ENCODE measurements at regions not wholly inside any gene's neighbourhood (a gene's known extent, or its start where the extent isn't known, plus 50 kb on each side); places are given as distances from the start of the nearest gene placed in this dataset.

DNA sequence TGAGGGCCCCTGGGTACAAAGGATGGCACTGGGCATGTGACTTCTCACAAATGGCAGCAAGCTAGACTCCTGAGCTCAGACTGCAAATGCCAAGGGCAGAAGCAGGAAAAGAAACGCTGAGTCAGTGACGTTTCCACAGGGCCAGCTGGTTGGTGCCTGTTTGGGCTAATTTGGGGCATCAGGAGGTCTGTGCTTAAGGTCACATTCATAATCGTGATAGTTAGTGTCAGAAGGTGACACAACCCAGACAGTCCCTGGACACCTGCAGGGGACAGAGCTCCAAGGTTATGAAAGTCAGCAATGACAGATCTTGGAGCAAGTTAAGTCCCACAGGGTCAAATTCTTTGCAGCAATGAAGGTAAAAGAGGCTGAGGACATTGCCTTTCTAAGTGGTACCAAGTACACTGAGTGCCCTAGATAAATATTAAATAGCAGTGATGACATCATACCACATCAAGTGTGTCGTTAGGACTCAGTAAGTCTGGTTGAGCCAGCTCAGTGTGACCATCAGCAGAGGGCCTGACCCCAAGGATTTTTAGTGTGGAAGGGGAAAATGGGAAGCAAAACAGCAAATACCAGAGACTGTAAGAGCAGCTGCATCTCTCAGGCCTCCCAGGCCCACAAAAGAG, 556.9 kb upstream of the CFAP20DC start:
- 48 to 64% (median 56%) methylated on average over 4 of the region's 4 CpGs for WGBS, 3 donors
- H3K4me3 ChIP-seq (ENCODE audit: low read depth in 1 of 3, low read length in 3 of 3) = no peak overlapping the region
- FAIRE-seq (no peak), DNase-seq (no peak)
- no peaks in the 10 kb centered on the region for H3K36me3 ChIP-seq (ENCODE audit: control insufficient read depth in 3 of 3, insufficient read depth in 2 of 3, low read depth in 1 of 3, low read length in 3 of 3)
- no peaks in the 10 kb centered on the region for H3K27me3 ChIP-seq (ENCODE audit: control insufficient read depth in 3 of 3, insufficient read depth in 3 of 3, low read length in 3 of 3)
- H3K9me3 ChIP-seq (ENCODE audit: control insufficient read depth in 2 of 2, insufficient read depth in 1 of 2, low read depth in 1 of 2, low read length in 1 of 2) = no peaks in the 10 kb centered on the region
- H3K27ac ChIP-seq (ENCODE audit: low read depth in 1 of 3, low read length in 2 of 3) = no peak overlapping the region
- H3K4me1 ChIP-seq (ENCODE audit: control insufficient read depth in 3 of 3, insufficient read depth in 2 of 3, low read depth in 1 of 3, low read length in 2 of 3) = no peaks in the 10 kb centered on the region

DNA sequence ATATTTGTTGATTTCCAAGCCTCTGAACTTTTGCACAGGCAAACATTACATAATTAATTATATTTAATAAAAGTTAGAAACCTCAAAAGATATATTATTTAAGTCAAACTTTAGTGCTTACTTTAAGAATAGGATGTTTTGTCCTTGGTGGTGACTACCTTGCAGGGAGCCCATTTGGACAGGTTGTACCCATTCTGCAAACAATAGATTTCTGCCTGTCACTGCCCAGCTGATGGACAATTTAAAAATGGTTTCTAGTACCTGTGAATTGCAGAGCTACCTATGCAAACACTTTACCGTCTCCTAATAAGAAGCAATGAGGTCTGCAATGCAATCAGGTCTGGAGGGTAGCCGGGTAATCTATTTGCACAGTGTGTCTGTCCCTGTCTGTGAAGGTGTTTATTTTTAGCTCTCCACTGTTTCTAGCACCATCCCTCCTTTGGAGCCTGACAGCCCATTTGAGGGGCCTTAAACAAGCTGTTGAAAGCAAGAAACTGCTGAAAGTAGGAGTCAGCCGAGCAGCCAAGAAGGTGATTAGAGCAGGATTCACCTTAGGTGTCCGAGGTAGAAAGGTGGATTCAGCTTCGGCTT, 556.2 kb upstream of the CFAP20DC start:
- 93 to 96% (median 93%) methylated on average over 5 of the region's 5 CpGs for WGBS, 3 donors
- no peak for DNase-seq
- no peaks in the 10 kb centered on the region for H3K4me1 ChIP-seq (ENCODE audit: control insufficient read depth in 3 of 3, insufficient read depth in 2 of 3, low read depth in 1 of 3, low read length in 2 of 3)
- H3K36me3 ChIP-seq (ENCODE audit: control insufficient read depth in 3 of 3, insufficient read depth in 2 of 3, low read depth in 1 of 3, low read length in 3 of 3) = no peaks in the 10 kb centered on the region
- FAIRE-seq = no peak
- H3K27ac ChIP-seq (ENCODE audit: low read depth in 1 of 3, low read length in 2 of 3) = no peak overlapping the region
- no peaks in the 10 kb centered on the region for H3K27me3 ChIP-seq (ENCODE audit: control insufficient read depth in 3 of 3, insufficient read depth in 3 of 3, low read length in 3 of 3)
- no peaks in the 10 kb centered on the region for H3K9me3 ChIP-seq (ENCODE audit: control insufficient read depth in 2 of 2, insufficient read depth in 1 of 2, low read depth in 1 of 2, low read length in 1 of 2)
- H3K4me3 ChIP-seq (ENCODE audit: low read depth in 1 of 3, low read length in 3 of 3) = no peak overlapping the region

DNA sequence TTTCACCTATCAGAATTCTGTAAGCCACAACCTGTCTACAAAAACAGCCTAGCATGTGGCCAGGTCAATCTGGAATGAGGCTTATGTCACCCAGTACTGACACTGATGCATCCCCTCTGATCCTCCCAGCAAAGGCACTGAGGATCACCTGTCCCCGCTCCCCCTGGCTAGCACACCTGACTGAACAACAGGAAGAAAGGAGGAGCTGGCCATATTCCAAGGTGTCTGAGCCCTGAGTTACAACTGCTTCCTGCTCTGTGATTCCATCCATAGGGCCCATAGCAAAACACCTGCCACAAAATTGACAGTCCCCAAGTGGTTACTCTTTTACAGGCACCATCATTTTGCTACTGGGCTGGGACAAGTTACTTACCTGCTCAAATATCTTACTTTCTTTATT, 555.5 kb upstream of the CFAP20DC start:
- no peaks in the 10 kb centered on the region for H3K9me3 ChIP-seq (ENCODE audit: control insufficient read depth in 2 of 2, insufficient read depth in 1 of 2, low read depth in 1 of 2, low read length in 1 of 2)
- H3K36me3 ChIP-seq (ENCODE audit: control insufficient read depth in 3 of 3, insufficient read depth in 2 of 3, low read depth in 1 of 3, low read length in 3 of 3) = no peaks in the 10 kb centered on the region
- H3K27ac ChIP-seq (ENCODE audit: low read depth in 1 of 3, low read length in 2 of 3) = no peak overlapping the region
- H3K4me1 ChIP-seq (ENCODE audit: control insufficient read depth in 3 of 3, insufficient read depth in 2 of 3, low read depth in 1 of 3, low read length in 2 of 3) = no peaks in the 10 kb centered on the region
- no peak for FAIRE-seq
- 20 to 74% (median 60%) methylated on average over 1 of the region's 1 CpG for WGBS, 3 donors
- no peaks in the 10 kb centered on the region for H3K27me3 ChIP-seq (ENCODE audit: control insufficient read depth in 3 of 3, insufficient read depth in 3 of 3, low read length in 3 of 3)
- DNase-seq = peak in 1 of 2 donors; percentile 17
- H3K4me3 ChIP-seq (ENCODE audit: low read depth in 1 of 3, low read length in 3 of 3) = no peak overlapping the region

DNA sequence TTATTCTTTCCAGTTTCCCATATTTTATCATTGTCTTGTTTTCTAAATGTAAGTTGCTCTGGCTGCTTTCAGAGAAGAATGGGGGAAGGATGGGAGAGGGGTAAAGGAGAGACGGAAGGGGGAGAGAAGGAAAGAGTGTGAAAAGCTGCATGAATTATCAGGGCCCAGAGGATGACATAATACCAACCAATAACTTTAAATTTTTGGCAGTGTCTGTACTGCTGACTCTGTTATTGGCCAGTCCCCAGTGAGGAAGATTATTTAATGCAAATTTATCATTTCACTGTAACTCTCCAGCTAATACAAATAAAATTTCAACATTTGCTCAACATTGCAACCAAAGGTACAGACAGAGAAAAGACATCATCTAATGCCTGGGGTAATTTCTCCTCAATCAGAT, 551.7 kb upstream of the CFAP20DC start:
- WGBS, 3 donors = 70 to 87% (median 75%) methylated on average over 1 of the region's 1 CpG
- no peaks in the 10 kb centered on the region for H3K9me3 ChIP-seq (ENCODE audit: control insufficient read depth in 2 of 2, insufficient read depth in 1 of 2, low read depth in 1 of 2, low read length in 1 of 2)
- FAIRE-seq (no peak), DNase-seq (no peak)
- H3K27ac ChIP-seq (ENCODE audit: low read depth in 1 of 3, low read length in 2 of 3) = no peak overlapping the region
- H3K36me3 ChIP-seq (ENCODE audit: control insufficient read depth in 3 of 3, insufficient read depth in 2 of 3, low read depth in 1 of 3, low read length in 3 of 3) = no peaks in the 10 kb centered on the region
- H3K4me1 ChIP-seq (ENCODE audit: control insufficient read depth in 3 of 3, insufficient read depth in 2 of 3, low read depth in 1 of 3, low read length in 2 of 3) = no peaks in the 10 kb centered on the region
- H3K4me3 ChIP-seq (ENCODE audit: low read depth in 1 of 3, low read length in 3 of 3) = no peak overlapping the region
- no peaks in the 10 kb centered on the region for H3K27me3 ChIP-seq (ENCODE audit: control insufficient read depth in 3 of 3, insufficient read depth in 3 of 3, low read length in 3 of 3)

DNA sequence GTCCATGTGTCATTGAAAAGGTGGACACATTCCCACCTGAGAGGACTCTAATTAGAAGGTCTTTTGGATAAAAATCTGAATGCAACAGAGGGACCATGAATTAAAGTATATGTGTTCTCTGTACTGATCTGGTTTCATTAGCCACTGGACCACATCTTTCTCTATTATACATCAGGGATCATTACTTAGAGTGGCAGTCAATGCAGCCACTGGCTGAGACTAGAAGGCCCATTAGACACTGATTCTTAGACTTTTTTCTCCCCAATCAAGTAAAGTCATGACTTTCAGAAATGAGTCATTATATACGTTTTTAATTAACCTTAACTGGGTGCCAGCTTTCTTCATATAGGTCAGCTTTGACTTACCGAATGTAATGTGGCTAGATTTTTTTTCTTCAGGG, 550.8 kb upstream of the CFAP20DC start:
- Histone ChIP-seq H3K4me1 (ENCODE audit: control insufficient read depth in 3 of 3, insufficient read depth in 2 of 3, low read depth in 1 of 3, low read length in 2 of 3) (no peaks in the 10 kb centered on the region), H3K27me3 (ENCODE audit: control insufficient read depth in 3 of 3, insufficient read depth in 3 of 3, low read length in 3 of 3) (no peaks in the 10 kb centered on the region), H3K36me3 (ENCODE audit: control insufficient read depth in 3 of 3, insufficient read depth in 2 of 3, low read depth in 1 of 3, low read length in 3 of 3) (no peaks in the 10 kb centered on the region), H3K9me3 (ENCODE audit: control insufficient read depth in 2 of 2, insufficient read depth in 1 of 2, low read depth in 1 of 2, low read length in 1 of 2) (no peaks in the 10 kb centered on the region), H3K27ac (ENCODE audit: low read depth in 1 of 3, low read length in 2 of 3) (no peak overlapping the region), H3K4me3 (ENCODE audit: low read depth in 1 of 3, low read length in 3 of 3) (no peak overlapping the region)
- WGBS, 3 donors = 68 to 77% (median 75%) methylated on average over 2 of the region's 2 CpGs
- no peak for DNase-seq
- no peak for FAIRE-seq

DNA sequence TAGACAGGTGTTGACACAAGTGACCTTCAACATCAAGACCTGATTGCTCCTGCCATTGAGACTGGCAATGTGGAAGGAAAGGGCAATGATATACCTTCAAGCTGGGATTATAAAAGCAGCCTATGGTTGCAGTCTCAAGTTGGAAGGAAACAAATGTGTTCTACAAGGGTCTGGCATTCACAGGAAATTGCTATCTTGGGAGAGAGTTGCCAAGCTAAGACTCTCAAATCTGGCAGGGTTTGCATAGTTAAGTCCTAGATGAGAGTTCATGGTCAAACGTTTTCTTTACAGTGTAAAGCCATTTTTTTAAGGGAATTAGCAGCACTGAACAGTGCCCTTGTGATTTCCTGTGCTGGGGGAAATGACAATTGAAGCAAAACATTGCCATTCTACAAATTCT, 546.9 kb upstream of the CFAP20DC start:
- no peaks in the 10 kb centered on the region for H3K4me1 ChIP-seq (ENCODE audit: control insufficient read depth in 3 of 3, insufficient read depth in 2 of 3, low read depth in 1 of 3, low read length in 2 of 3)
- no peak for FAIRE-seq
- 13 to 21% (median 17%) methylated on average over 1 of the region's 1 CpG for WGBS, 3 donors
- H3K27me3 ChIP-seq (ENCODE audit: control insufficient read depth in 3 of 3, insufficient read depth in 3 of 3, low read length in 3 of 3) = no peaks in the 10 kb centered on the region
- no peak for DNase-seq
- H3K36me3 ChIP-seq (ENCODE audit: control insufficient read depth in 3 of 3, insufficient read depth in 2 of 3, low read depth in 1 of 3, low read length in 3 of 3) = no peaks in the 10 kb centered on the region
- H3K4me3 ChIP-seq (ENCODE audit: low read depth in 1 of 3, low read length in 3 of 3) = no peak overlapping the region
- no peak overlapping the region for H3K27ac ChIP-seq (ENCODE audit: low read depth in 1 of 3, low read length in 2 of 3)
- no peaks in the 10 kb centered on the region for H3K9me3 ChIP-seq (ENCODE audit: control insufficient read depth in 2 of 2, insufficient read depth in 1 of 2, low read depth in 1 of 2, low read length in 1 of 2)

DNA sequence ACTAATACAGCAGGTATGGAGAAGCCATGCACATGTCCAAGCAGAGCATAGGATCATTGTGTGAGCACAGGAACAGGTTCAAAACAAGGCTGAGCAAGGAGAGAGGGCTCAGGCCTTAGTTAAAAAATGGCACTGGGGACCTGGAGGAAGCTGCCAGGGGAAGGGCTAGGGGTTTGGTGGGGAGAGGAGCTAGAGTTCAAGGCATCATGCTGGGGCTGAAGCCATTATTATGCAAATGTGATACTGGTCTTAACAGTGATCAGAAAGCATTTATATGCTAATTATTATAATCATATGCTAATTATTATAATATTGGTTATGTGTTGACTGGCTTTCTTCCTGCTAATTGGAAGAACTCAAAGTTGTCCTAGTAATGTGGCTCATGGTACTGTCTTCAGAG, 546.0 kb upstream of the CFAP20DC start:
- Histone ChIP-seq H3K27ac (ENCODE audit: low read depth in 1 of 3, low read length in 2 of 3) (no peak overlapping the region), H3K36me3 (ENCODE audit: control insufficient read depth in 3 of 3, insufficient read depth in 2 of 3, low read depth in 1 of 3, low read length in 3 of 3) (no peaks in the 10 kb centered on the region), H3K4me1 (ENCODE audit: control insufficient read depth in 3 of 3, insufficient read depth in 2 of 3, low read depth in 1 of 3, low read length in 2 of 3) (no peaks in the 10 kb centered on the region), H3K27me3 (ENCODE audit: control insufficient read depth in 3 of 3, insufficient read depth in 3 of 3, low read length in 3 of 3) (no peaks in the 10 kb centered on the region), H3K9me3 (ENCODE audit: control insufficient read depth in 2 of 2, insufficient read depth in 1 of 2, low read depth in 1 of 2, low read length in 1 of 2) (no peaks in the 10 kb centered on the region), H3K4me3 (ENCODE audit: low read depth in 1 of 3, low read length in 3 of 3) (no peak overlapping the region)
- no peak for FAIRE-seq
- DNase-seq = no peak

DNA sequence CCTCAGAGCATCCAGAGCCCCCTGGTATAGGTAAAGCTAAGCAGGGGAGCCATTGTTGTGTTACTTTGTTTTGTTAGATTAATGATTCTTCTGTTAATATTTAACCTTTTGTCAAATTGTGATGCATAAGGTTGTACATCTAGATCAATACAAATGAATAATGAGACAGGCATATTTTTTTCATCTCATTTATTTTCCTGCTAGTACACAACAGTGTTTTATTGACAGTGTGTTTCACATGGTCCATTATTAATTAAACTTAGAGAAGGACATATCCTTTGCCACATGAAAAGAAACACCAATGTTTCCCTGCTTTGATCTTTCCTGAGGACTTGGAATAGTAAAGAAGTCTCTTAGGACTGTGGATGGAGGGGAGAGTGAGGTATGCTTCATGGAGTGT, 543.6 kb upstream of the CFAP20DC start:
- DNase-seq (no peak), FAIRE-seq (no peak)
- H3K4me1 ChIP-seq (ENCODE audit: control insufficient read depth in 3 of 3, insufficient read depth in 2 of 3, low read depth in 1 of 3, low read length in 2 of 3) = no peaks in the 10 kb centered on the region
- no peak overlapping the region for H3K27ac ChIP-seq (ENCODE audit: low read depth in 1 of 3, low read length in 2 of 3)
- H3K27me3 ChIP-seq (ENCODE audit: control insufficient read depth in 3 of 3, insufficient read depth in 3 of 3, low read length in 3 of 3) = peaks cover 0 to 2% (median 0%) of the 10 kb centered on the region in 3 donors
- H3K9me3 ChIP-seq (ENCODE audit: control insufficient read depth in 2 of 2, insufficient read depth in 1 of 2, low read depth in 1 of 2, low read length in 1 of 2) = no peaks in the 10 kb centered on the region
- no peak overlapping the region for H3K4me3 ChIP-seq (ENCODE audit: low read depth in 1 of 3, low read length in 3 of 3)
- H3K36me3 ChIP-seq (ENCODE audit: control insufficient read depth in 3 of 3, insufficient read depth in 2 of 3, low read depth in 1 of 3, low read length in 3 of 3) = no peaks in the 10 kb centered on the region

DNA sequence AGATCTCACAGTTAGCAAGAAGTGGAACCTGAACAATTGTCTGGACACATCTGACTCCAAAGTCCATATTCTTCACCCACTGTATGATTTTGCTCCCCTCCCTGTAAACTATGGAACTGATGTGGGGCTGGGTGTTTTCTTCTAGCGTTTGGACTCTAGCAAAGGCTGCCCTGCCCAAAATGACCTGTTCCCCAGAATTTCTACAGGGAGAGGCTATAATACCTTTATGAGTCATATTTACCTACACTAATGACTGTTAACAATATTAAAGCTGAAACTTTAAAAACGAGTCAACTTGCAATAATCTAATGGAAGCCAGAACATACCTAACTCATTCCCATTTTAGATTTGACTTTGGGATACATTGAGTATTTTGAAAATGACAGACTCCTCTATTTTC, 531.2 kb upstream of the CFAP20DC start:
- H3K9me3 ChIP-seq (ENCODE audit: control insufficient read depth in 2 of 2, insufficient read depth in 1 of 2, low read depth in 1 of 2, low read length in 1 of 2) = peaks cover 0 to 2% of the 10 kb centered on the region in 2 donors
- DNase-seq (peak in 1 of 2 donors; percentile 15), FAIRE-seq (no peak)
- no peak overlapping the region for H3K27ac ChIP-seq (ENCODE audit: low read depth in 1 of 3, low read length in 2 of 3)
- WGBS, 3 donors = 11 to 54% (median 27%) methylated on average over 2 of the region's 2 CpGs
- H3K4me3 ChIP-seq (ENCODE audit: low read depth in 1 of 3, low read length in 3 of 3) = no peak overlapping the region
- H3K36me3 ChIP-seq (ENCODE audit: control insufficient read depth in 3 of 3, insufficient read depth in 2 of 3, low read depth in 1 of 3, low read length in 3 of 3) = no peaks in the 10 kb centered on the region
- no peaks in the 10 kb centered on the region for H3K4me1 ChIP-seq (ENCODE audit: control insufficient read depth in 3 of 3, insufficient read depth in 2 of 3, low read depth in 1 of 3, low read length in 2 of 3)
- H3K27me3 ChIP-seq (ENCODE audit: control insufficient read depth in 3 of 3, insufficient read depth in 3 of 3, low read length in 3 of 3) = no peaks in the 10 kb centered on the region

Data from small intestine (tissue), 7 donors.